HG03575 (cell line): ENCODE measurements at regions not wholly inside any gene's neighbourhood (a gene's known extent, or its start where the extent isn't known, plus 50 kb on each side); places are given as distances from the start of the nearest gene placed in this dataset.
A peak's percentile ranks its signal among the peaks of the same experiment; 100 is the strongest.
"Not testable (repeated sequence)": the region's sequence is repeated elsewhere in the genome, so short reads cannot be mapped to it uniquely, and the experiment has no call there.

ENCODE experiments used
- ATAC-seq: cut with Tn5 transposase; IDR thresholded peaks from one replicate; pipeline ENCODE4 v1.9.1; 2021; ENCODE audit not compliant: unreplicated experiment, insufficient number of reproducible peaks, low FRiP score; ENCODE audit errors: extremely low read depth

GRCh38 chr6:93183531-93183972 lies 235.8 kb downstream of the EPHA7 start:
- no peak for ATAC-seq

GRCh38 chr6:93182938-93183479 lies 236.3 kb downstream of the EPHA7 start:
- ATAC-seq: no peak

GRCh38 chr6:93177918-93178317 lies 241.4 kb downstream of the EPHA7 start:
- no peak for ATAC-seq

GRCh38 chr6:93177438-93177837 lies 241.9 kb downstream of the EPHA7 start:
- ATAC-seq: no peak

- peak; percentile 99 for ATAC-seq
Measured at GRCh38 chr6:93176070-93176469, 243.3 kb downstream of the EPHA7 start.

- not testable (repeated sequence) for ATAC-seq
Measured at GRCh38 chr6:93173573-93173972, 245.8 kb downstream of the EPHA7 start.

GRCh38 chr6:93165850-93166430 lies 253.4 kb downstream of the EPHA7 start:
- no peak for ATAC-seq

DNA sequence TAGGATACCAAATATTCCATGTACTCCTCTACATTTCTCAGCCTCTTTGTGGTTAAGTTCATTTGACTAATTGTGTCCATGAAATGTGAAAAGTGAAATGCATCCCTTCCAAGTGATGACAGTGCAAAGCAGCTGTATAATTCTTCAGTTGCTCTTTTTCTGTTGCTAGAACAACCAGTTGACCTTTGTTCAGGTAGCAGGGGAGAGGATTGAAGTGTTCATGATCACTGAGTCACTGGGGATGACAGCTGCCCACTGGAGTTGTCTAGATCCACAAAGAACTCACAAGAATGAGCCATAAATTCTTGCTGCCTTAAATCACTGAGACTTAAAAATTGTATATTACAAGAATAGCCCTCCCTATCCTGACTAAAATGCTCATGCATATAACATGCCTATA lies 254.6 kb downstream of the EPHA7 start:
- no peak for ATAC-seq

DNA sequence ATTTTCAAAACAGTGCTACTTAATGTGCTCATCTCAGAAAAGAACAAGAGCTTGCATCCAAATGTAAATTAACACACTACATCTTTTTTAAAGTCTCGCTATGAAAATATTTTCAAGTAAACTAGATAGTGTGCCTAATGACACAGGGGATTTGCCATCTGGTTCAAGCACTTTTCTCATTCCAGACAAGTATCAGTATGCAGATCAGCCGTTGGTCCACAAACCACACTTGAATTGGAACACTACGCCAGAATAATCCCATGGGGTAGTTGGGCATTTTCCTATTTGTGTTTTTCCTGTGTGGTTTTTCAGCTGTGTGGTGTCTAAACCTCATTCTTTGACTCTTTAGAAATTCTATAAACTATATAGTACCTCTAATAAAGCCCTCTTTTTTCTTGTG lies 256.2 kb downstream of the EPHA7 start:
- ATAC-seq: no peak

DNA sequence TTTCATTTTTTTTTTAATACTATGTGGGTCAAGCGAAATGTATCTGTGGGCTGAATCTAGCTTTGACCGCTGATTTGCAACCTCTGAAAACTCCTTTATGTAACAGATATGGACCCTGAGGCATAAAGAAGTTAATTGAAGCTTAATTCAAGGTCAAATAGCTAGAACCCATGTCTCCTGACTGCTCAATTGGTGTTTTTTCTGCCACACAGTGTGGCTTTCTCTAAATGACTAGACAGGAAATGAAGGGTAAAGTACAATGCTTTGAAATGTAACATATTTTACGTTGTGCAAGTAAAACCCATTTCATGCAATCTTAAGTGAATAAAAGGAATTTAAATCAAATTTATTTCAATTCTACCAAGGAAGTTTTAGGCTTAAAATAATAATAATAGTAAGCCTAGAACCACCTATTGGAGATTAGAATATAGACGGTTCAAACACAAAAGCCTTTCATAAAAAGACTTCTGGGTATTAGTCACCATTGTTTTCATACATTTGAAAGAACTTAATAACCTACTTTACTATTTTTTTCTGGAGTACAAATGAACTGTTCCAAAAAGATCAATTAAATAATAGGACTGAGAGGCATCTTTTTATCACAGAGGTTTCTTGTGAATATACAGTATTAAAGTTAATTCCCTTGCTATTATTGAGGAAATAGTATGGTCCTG lies 279.8 kb downstream of the EPHA7 start:
- ATAC-seq: peak; percentile 71

- no peak for ATAC-seq
Measured at GRCh38 chr6:93136111-93136510, 283.2 kb downstream of the EPHA7 start.

GRCh38 chr6:93124006-93124632 lies 295.2 kb downstream of the EPHA7 start:
- ATAC-seq: no peak

DNA sequence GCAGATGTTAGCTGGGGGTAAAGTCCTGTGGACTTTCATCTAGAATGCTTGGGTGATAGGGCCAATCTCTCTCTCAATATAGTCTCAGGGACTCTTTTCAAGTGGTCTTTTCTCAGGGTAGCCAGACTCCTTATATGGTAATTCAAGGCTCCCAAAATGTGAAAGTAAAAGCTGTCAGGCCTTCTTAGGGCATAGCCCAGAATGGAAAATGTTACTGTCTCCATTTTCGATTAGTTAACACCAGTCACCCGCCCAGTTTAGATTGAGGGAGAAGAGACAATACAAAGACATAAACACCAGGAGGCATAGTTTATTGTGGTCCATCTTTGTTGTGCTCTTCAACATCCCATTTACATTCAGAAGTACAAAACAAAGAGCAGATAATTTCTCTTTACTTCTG lies 295.8 kb downstream of the EPHA7 start:
- no peak for ATAC-seq

DNA sequence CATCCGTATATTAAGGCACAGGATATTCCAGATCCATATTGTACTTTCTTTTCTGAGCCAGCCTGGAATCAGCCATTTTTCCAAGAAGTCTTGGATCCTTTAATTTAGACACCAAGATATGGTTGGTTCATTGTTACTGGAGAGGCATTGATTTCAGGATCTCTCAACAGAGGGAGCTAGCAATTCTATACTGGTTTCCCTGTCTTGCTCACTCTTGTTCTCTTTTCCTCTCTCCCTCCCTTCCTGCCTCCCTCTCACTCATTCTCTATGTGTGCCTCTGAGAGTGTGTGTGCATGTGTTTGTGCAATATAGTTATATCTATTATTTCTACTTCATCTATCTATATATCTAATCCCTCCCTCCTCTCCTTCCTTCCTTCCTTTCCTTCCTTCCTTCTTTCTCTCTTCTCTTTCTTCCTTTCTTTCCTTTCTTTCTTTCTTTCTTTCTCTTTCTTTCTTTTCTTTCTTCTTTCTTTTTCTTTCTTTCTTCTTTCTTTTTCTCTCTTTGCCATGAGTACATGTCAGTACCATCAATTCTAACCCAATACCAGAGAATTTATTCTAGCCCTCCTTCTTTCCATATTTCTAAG lies 299.1 kb downstream of the EPHA7 start:
- ATAC-seq: no peak

DNA sequence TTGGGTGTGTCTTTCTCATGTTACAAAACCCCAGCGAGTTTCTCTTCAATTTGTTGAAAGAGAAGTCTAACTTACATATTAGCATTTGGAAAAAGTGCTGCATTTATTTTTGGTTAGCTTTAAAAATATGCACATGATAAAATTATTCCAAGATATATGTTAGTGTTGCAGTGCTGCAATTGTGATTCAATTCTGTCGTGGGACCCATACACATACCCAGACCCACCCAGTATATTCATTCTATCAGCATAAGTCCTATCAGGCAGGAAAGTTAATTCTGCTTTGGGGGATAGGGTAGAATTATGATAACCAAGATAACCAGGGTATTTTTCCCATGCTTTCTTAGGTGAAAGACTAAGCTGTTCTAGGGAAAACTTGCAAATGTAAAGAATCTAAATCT lies 313.5 kb downstream of the EPHA7 start:
- no peak for ATAC-seq

DNA sequence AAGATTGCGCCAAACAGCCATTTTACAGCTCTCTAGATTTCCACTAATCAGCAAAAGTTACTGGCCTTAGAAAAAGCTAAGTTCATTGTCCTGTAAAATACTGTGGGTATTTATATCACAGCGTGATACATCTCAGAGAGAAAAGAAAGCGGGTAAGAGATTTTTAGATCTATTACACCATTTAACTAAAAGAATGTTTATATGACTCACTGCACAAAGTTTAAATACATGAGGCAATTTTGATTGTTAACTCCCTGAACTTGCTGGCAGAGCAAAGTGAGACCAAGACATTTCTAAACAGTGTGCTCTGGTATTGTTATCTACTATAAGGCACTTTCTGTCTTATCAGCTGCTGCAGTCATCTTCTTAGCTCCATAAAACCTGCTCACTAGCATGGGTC lies 314.3 kb downstream of the EPHA7 start:
- no peak for ATAC-seq

- ATAC-seq: no peak
Measured at GRCh38 chr6:93104195-93104817, 315.1 kb downstream of the EPHA7 start.

GRCh38 chr6:93088621-93089501 lies 330.5 kb downstream of the EPHA7 start:
- no peak for ATAC-seq

GRCh38 chr6:93087606-93088005 lies 331.8 kb downstream of the EPHA7 start:
- ATAC-seq: no peak
